Heart left ventricle (tissue), 16 donors: ENCODE measurements at regions not wholly inside any gene's neighbourhood (a gene's known extent, or its start where the extent isn't known, plus 50 kb on each side); places are given as distances from the start of the nearest gene placed in this dataset.

Experiments used
- ATAC-seq, 4 donors: fragments of 200-7000 bp; cut with Tn5 transposase; one replicate each; pipeline ENCODE4 v1.9.1; 2020 to 2022; ENCODE audit warnings: moderate library complexity in 4 of 4, mild to moderate bottlenecking in 3 of 4, moderate number of reproducible peaks in 1 of 4
- DNase-seq, 5 donors: peaks; one replicate each; pipeline ENCODE4 v3.0.0-alpha.2; 2020
- H3K27ac ChIP-seq, 12 donors: fragments of 200-600 bp; sonication (generic) in 4 of 12; one replicate each; pipeline versions ENCODE4 v1.5.0 to v1.8.0; 2016 to 2022; ENCODE audit warnings: mild to moderate bottlenecking in 2 of 12
- H3K27me3 ChIP-seq, 9 donors: fragments of 200-600 bp; sonication (generic) in 2 of 9; one replicate each; pipeline versions ENCODE4 v1.5.1 to v1.8.0; 2016 to 2022; ENCODE audit warnings: mild to moderate bottlenecking in 3 of 9
- H3K36me3 ChIP-seq, 9 donors: fragments of 200-600 bp; sonication (generic) in 2 of 9; one replicate each; pipeline versions ENCODE4 v1.5.0 to v1.8.0; 2018 to 2022; ENCODE audit warnings: mild to moderate bottlenecking in 2 of 9
- H3K4me1 ChIP-seq, 12 donors: fragments of 200-600 bp; sonication (generic) in 4 of 12; one replicate each; pipeline versions ENCODE4 v1.5.0 to v1.8.0; 2016 to 2022; ENCODE audit warnings: mild to moderate bottlenecking in 3 of 12
- H3K4me3 ChIP-seq, 12 donors: fragments of 200-600 bp; sonication (generic) in 4 of 12; one replicate each; pipeline versions ENCODE4 v1.5.0 to v1.8.0; 2017 to 2022; ENCODE audit warnings: mild to moderate bottlenecking in 9 of 12, moderate library complexity in 4 of 12
- H3K9me3 ChIP-seq, 12 donors: fragments of 200-600 bp; sonication (generic) in 4 of 12; one replicate each; pipeline versions ENCODE4 v1.5.0 to v1.8.0; 2016 to 2022; ENCODE audit warnings: mild to moderate bottlenecking in 1 of 12
- CTCF ChIP-seq, 12 donors: fragments of 200-600 bp; sonication (generic) in 4 of 12; IDR thresholded peaks; one replicate each; pipeline versions ENCODE4 v1.5.0 to v1.8.0; 2018 to 2022; ENCODE audit warnings: antibody characterized with exemption in 12 of 12, mild to moderate bottlenecking in 5 of 12
- POLR2A ChIP-seq, 2 donors: fragments of 450-650 bp; IDR thresholded peaks; one replicate each; pipeline ENCODE4 v1.6.1; 2017; ENCODE audit warnings: antibody characterized with exemption in 2 of 2, mild to moderate bottlenecking in 2 of 2, moderate library complexity in 2 of 2
- WGBS, 4 donors: extraction: QIAGEN DNeasy Blood & Tissue Kit in 2 of 4; methylation state at CpG; one replicate each; pipeline versions ENCODE4 v1.1.5 to v1.1.7; 2013 to 2018; 5-methylcytosine and 5-hydroxymethylcytosine counted together
- intact Hi-C, 10 donors: fragments of 100-400 bp; cut with DNase I; formaldehyde crosslinking; loops; one replicate each; pipeline versions ENCODE4 v1.11.1 to v1.14.2; 2022
- donor health status: ischemic (EF 13 %, LVEDD 7.1; RV severe dilation, severe dysfunction).
- donor health status: healthy with polysubstance abuse.
- donor health status: DM: no; HTN: yes; CAD: no.
- donor health status: DM: no; HTN: no; CAD: no.
- donor health status: ischemic (EF 25% LVEDD 6.9; RV normal size, moderate dysfunction).
- donor health status: ischemic (EF 25% LVEDD 5.7; RV mildly dilated, moderate dysfunction).
- donor health status: healthy.
- donor health status: DM: yes; HTN: yes; CAD: no.
- donor health status: ischemic (EF 35%, LVEDD 5.7; RV mildly dilated, moderate dysfunction).
- donor health status: nonischemic (EF 11% LVEDD 7.7; RV severe dilation, severe dysfunction).
- donor health status: DM: yes; HTN: yes; CAD: no.
- donor health status: PGD.
- donor health status: ischemic (EF 29% LVEDD 5.4; RV normal size, mild dysfunction).
- donor health status: nonischemic (EF 23%, LVEDD 6.1; RV moderate dilation, normal function).

- Histone ChIP-seq H3K4me1 (peaks cover 0 to 6% (median 0%) of the 10 kb centered on the region in 12 donors), H3K27ac (no peak overlapping the region), H3K4me3 (no peak overlapping the region), H3K36me3 (no peaks in the 10 kb centered on the region), H3K27me3 (no peaks in the 10 kb centered on the region), H3K9me3 (peaks cover 0 to 9% (median 2%) of the 10 kb centered on the region in 12 donors)
- no peak for DNase-seq
- 76 to 94% (median 84%) methylated on average over 6 of the region's 6 CpGs for WGBS, 4 donors
- ATAC-seq, result no peak
- TF ChIP-seq POLR2A (IDR thresholded peaks at IDR 0.05), result no peak
- no peak for TF ChIP-seq CTCF (IDR thresholded peaks at IDR 0.05)
- intact Hi-C loops, result no loop called here
Observed at GRCh38 chr6:14959324-14959885, 286.5 kb upstream of the JARID2 start.

- Histone ChIP-seq H3K4me1 (peaks cover 0 to 11% (median 0%) of the 10 kb centered on the region in 12 donors), H3K36me3 (no peaks in the 10 kb centered on the region), H3K27ac (no peak overlapping the region), H3K9me3 (peaks cover 0 to 10% (median 2%) of the 10 kb centered on the region in 12 donors), H3K27me3 (no peaks in the 10 kb centered on the region), H3K4me3 (no peak overlapping the region)
- TF ChIP-seq CTCF (IDR thresholded peaks at IDR 0.05), result no peak
- TF ChIP-seq POLR2A (IDR thresholded peaks at IDR 0.05), result no peak
- DNase-seq, result no peak
- intact Hi-C loops, result no loop called here
- ATAC-seq, result no peak
- 83 to 91% (median 86%) methylated on average over 11 of the region's 11 CpGs for WGBS, 4 donors
Observed at GRCh38 chr6:14964556-14965270, 281.2 kb upstream of the JARID2 start.

- Histone ChIP-seq H3K4me3 (no peak overlapping the region), H3K27ac (no peak overlapping the region), H3K9me3 (peaks cover 0 to 11% (median 2%) of the 10 kb centered on the region in 12 donors), H3K27me3 (no peaks in the 10 kb centered on the region), H3K36me3 (no peaks in the 10 kb centered on the region), H3K4me1 (peaks cover 0 to 11% (median 0%) of the 10 kb centered on the region in 12 donors)
- TF ChIP-seq POLR2A (IDR thresholded peaks at IDR 0.05) (no peak), CTCF (IDR thresholded peaks at IDR 0.05) (no peak)
- no peak for DNase-seq
- intact Hi-C loops, result no loop called here
- ATAC-seq, result no peak
- WGBS, 4 donors, result 81 to 82% (median 81%) methylated on average over 10 of the region's 10 CpGs
Observed at GRCh38 chr6:14965424-14966075, 280.3 kb upstream of the JARID2 start.
